ENCODE measurements at regions not wholly inside any gene's neighbourhood (a gene's known extent, or its start where the extent isn't known, plus 50 kb on each side); places are given as distances from the start of the nearest gene placed in this dataset.

GRCh38 chr2:6499691-6500090 lies 366.0 kb downstream of the CMPK2 start:
- TF ChIP-seq CTCF (IDR thresholded peaks at IDR 0.05) (no peak), EZH2 (IDR thresholded peaks at IDR 0.05; ENCODE audit: borderline replicate concordance, insufficient read depth, low read depth, low read length, poor library complexity, severe bottlenecking) (no peak)

All from B cell (primary cell).